Nucleus accumbens (tissue), 56 donors: ENCODE measurements at regions not wholly inside any gene's neighbourhood (a gene's known extent, or its start where the extent isn't known, plus 50 kb on each side); places are given as distances from the start of the nearest gene placed in this dataset.

Experiments used
- DNase-seq, 56 donors: peaks; one replicate each; lab custom pipeline; 2025; lab: John Stamatoyannopoulos, UW

DNA sequence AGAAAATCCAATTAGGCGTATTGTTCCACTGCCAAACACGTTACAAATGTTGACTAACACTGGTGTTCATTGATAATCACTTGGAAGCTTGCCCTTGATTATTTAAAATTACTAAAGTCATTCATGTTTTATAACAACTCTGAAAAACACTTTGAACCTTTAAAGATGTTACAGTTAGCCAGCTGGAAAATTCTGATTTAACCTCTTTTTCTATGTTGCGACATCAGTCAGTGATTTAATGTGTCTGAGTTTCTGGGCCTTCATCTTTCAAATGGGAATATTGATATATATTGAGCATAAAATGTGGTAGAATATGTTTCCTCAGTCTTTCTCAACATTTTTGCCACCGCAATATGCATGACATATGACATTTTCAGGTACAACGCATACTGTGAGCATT is 274.1 kb upstream of the TENM3 start:
- DNase-seq = no peak

DNA sequence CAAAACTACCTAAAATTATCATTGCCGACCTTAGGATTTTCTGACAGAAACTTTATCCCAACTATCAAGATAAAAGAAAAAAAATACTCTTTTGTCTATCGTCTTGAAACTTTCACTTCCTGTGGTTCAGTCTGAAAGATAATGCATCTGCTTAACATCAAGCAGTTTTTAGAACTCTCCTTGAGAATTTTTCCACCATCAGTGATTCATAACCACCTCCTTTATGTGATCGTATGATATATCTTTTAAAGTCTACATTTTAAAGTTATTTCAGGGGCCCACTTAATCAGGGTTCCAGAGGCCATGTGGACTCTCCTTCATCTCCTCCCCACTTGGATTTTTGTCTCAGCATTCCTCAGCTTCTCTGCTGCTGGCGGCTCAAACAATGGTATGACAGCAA is 272.8 kb upstream of the TENM3 start:
- no peak for DNase-seq

GRCh38 chr4:181971411-181971810 is 271.8 kb upstream of the TENM3 start:
- no peak for DNase-seq

DNA sequence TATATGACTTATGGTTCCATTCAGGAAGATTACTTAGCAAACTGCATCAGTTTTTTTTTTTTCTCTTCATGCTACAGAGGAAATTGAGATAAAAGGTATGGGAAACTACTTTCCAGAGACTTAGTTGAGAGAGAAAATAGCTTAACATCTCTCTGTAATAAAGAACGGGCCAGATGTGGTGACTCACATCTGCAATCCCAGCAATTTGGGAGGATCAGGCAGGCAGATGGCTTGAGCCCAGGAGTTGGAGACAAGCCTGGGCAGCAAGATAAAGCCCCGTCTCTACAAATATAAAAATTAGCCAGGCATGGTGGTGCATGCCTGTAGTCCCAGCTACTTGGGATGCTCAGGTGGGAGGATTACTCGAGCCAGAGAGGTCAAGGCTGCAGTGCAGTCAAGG is 271.2 kb upstream of the TENM3 start:
- DNase-seq = no peak

- no peak for DNase-seq
These were observed 266.4 kb upstream of the TENM3 start for GRCh38 chr4:181976764-181977163.

DNA sequence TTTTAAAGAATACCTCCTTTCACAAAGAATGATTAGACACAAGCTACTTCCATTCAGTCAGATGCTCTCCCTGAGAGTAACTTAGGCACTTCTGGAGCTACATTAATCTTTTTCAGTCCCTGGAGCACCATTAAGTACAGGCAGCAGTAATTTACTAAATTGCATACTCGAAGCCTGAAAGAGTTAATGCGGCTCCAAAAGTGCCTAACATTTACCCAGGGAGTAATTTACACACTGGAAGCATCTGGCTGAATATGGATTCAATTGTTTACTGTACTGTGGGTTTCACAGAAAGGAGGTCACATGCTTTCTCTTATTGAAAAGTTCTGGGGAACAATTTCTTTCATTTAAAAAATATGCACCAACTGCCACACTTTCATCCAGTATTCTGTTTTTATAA is 260.8 kb upstream of the TENM3 start:
- DNase-seq = no peak

DNA sequence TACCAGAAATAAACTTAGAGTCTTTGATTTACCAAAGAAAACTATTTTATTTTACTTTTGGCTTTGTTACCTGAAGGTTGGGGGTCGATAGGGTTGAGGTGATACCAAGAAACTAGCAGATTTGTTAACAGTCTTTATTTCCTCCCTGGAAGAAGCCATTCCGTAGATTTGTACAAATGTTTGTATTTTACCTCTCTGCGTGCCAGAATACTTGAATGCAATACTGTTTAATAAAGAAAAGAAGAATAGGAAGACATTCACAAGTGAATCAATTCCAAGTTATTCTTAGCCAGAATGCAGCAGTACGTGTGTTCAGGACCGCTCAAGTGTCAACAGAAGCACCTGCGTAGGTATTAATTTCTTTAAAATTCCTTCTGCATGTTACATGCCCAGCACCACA is 260.3 kb upstream of the TENM3 start:
- DNase-seq = no peak

GRCh38 chr4:181987392-181987791 is 255.8 kb upstream of the TENM3 start:
- no peak for DNase-seq

DNA sequence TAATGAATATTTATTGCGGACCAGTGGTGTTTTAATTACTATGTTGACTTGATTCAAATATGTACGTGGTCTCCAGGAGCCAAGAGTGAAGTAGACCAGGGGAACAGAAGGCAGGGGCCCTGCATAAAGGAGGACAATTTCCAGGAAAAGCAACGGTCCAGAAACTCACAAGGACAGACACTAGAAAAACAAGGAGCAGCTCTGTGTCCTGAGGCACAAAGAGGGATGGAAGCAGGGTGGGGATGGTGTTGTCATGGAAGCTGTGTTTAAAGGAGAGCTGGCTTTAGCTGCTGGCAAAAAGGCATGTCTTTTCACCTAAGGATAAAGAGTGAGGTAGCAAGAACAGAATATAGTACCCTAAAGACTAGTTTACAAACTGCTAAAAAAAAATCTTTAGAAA is 254.1 kb upstream of the TENM3 start:
- DNase-seq = no peak

DNA sequence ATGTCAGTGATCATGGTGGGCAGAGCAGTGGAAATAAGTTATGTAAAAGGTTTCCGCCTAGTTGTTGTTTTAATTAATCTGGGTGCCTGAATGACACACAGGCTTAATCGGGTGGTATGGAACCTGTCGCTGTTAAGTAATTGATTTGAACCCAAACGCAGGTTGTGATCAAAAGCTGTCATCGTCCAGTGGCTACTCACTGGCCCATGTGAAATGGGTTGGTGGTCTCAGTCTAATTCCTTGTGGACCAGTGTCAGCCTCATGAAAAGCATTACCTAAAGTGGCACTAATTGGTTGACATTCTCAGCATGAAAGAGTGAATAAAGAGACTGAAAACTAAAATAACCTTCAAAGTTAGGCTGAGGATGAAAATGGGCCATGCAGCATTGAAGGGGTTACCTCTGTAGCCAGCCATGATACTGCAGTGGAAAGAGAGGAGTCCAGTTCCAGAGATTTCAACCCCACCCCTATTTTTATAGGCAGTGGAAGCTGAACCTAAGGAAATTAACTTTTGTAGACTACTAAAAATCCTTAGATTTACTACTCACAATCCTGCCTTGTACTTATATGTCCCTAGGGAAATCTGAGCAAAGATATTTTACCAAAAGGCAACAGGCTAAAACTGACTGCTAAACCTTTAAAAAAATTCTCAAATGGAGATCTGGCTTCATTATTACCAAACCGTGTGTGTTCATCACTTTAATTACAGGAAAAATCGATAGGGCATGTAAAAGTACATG is 251.7 kb upstream of the TENM3 start:
- DNase-seq = no peak

DNA sequence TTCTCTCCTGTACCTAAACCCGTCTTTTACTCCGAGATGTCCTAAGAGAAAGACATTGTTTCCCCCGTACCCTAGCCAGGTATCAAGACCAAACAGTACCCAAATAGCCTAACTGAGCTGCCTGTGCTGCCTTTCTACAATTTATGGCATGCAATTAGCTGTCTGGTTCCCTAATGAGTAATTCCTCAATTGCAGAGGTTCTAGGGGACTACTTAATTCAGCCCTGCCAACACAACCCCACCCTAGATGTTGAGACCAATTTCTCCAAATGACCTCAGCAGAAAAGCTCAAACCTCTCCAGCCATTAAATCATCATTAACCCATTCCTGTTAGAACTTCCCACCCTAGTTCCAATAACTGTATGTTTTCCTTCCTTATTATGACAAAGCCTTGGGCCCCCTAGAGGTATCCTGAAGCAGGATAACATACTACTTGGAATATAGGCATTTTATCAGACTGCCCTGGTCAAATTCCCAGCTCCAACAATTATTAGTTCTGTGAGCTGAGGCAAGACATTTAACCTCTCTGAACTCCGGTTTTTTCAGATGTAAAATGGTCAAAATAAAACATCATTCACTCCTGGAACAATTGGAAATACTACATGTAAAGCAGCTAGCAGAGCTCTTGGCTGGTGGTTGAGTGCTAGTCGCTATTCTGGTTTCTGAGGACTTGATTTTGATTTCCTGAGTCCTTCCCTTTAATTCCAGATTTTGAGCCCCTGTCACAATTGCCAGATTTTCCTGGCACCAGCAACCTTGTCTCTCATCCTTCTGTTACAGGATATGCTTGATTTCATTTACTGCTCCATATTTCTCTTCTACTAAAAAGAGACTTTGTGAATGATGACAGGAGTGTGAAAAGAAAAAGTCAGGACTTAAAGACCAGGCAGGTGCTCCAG is 244.6 kb upstream of the TENM3 start:
- DNase-seq = no peak

DNA sequence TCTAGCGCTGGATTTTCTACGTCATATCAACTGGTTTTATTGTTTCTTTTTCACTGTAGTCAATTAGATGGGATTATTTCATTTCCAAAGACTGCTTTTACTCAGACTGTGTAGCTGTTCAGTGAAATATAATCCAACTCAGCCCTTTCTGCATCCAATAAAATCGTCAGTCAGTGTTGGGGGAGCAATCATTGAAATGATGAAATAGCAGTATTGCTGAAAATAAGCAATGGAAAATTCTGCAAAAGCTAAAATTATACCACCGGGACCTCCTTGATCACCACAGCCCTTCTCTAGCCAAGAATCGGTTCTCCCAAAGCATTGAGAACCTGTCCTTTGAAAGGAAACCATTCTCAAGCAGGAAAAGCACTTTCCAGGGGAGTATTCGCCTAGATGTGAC is 243.1 kb upstream of the TENM3 start:
- no peak for DNase-seq

DNA sequence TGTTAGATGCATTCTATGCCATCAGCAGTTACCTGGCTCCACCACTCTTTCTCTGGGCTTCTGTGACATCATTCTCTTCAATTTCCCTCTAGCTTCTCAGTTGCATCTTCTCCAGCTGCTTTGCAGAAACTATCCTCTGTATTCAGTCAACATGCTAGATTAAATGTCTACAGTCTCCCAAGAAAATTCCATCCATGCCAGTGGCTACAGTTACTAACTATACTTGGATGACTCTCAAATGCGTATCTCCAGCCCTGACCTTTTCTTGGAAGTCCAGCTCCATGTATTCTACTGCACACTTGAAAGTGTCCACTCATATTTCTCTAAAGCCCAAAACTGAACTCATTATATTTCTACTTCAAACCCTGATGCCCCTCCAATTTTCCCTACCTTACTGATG is 232.3 kb upstream of the TENM3 start:
- DNase-seq = no peak

GRCh38 chr4:182014164-182014563 is 229.0 kb upstream of the TENM3 start:
- DNase-seq = no peak

GRCh38 chr4:182015014-182015413 is 228.2 kb upstream of the TENM3 start:
- DNase-seq = no peak

GRCh38 chr4:182015893-182016292 is 227.3 kb upstream of the TENM3 start:
- DNase-seq = peak in 3 of 56 donors; percentile 2 to 22 (median 2)

DNA sequence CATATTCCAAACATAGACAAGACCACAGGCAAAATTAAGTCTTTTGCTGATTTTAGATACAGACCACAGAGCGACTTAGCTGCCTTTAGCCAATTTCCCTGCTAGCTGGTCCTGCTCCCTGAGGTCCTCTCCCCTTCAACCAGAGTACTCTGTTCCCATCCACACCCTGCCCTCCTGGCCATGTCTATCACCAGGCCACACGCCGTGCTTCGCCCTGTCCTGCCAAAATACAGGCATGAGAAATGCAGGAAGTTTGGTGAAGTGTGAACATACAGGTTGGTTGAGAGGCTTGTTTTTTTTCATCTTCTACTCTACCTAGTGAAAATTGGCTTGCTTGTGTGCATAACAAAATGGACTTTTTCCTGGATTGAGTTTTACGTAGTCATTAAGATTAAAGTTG is 226.2 kb upstream of the TENM3 start:
- DNase-seq = no peak

DNA sequence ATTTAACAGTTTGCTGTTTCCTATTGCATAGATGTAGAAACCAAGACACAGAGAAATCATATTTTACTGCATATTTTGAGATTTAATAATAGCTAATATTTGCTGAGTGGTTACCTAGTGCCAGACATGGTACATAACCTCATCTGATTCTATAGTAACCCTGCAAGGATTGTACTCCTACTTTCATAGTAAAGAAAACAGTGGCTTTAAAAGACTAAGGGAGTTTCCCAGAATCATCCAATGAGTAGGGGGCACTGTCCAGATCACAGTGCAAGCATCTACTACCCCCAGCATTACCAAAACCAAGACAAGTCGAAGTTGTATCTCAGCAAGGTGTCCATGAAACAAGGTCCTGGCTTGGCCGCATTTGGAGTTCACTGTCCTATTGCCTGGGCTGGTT is 224.5 kb upstream of the TENM3 start:
- no peak for DNase-seq

GRCh38 chr4:182019148-182019652 is 224.0 kb upstream of the TENM3 start:
- no peak for DNase-seq

GRCh38 chr4:182022909-182023308 is 220.3 kb upstream of the TENM3 start:
- no peak for DNase-seq

DNA sequence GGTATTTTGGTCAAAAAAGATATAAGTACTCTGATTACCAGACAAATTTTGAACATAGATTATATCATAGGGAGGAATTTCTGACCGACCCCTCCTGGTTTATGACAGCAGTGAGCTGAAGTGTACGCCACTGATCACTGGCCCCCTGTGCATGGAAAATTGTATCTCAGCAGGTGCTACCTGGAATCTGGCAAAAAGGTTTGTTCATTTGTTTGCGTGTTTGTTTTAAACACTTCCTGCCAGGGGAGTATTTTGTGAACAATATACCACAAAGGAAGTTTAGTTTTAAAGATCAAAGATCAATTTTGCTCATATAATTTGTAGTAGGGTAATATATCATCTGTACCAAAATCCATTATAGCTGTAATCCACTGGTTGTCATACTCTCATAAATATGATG is 219.7 kb upstream of the TENM3 start:
- no peak for DNase-seq

DNA sequence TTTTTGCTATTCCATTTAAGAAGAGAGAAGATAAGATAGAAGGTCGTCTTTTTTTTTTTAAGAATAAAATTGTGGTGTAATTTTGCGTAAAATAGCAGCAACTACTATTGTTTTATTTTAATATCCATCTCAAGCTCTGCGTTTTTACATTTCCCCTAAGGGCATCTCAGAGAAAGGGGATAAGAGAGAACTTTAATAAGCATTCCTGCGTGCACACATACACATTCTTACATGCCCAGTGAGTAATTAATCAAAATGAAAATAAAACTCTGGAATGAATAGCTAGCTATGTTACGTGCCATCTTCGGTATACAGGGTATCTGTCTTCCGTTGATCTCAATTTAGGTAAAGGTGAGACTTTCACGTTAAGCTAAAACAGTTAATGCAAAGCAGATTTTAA is 200.3 kb upstream of the TENM3 start:
- no peak for DNase-seq
